IPS-NIHi7 (cell line): ENCODE measurements at regions not wholly inside any gene's neighbourhood (a gene's known extent, or its start where the extent isn't known, plus 50 kb on each side); places are given as distances from the start of the nearest gene placed in this dataset.
A peak's percentile ranks its signal among the peaks of the same experiment; 100 is the strongest.
"Not testable (repeated sequence)": the region's sequence is repeated elsewhere in the genome, so short reads cannot be mapped to it uniquely, and the experiment has no call there.

Experiments used
- DNase-seq: peaks from one replicate; pipeline ENCODE4 v3.0.0; 2012; ENCODE audit warnings: mixed read lengths; ENCODE audit errors: extremely low spot score

GRCh38 chr4:100906973-100907372 is 389.2 kb upstream of the EMCN start:
- no peak for DNase-seq

DNA sequence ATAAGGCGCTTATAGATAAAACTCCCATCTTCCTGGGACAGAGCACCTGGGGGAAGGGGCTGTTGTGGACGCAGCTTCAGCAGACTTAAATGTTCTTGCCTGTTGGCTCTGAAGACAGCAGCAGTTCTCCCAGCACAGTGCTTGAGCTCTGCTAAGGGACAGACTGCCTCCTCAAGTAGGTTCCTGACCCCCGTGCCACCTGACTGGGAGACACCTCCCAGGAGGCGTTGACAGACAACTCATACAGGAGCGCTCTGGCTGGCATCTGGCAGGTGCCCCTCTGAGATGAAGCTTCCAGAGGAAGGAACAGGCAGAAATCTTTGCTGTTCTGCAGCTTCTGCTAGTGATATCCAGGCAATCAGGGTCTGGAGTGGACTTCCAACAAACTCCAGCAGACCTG is 383.1 kb upstream of the EMCN start:
- not testable (repeated sequence) for DNase-seq

GRCh38 chr4:100900134-100900533 is 382.3 kb upstream of the EMCN start:
- DNase-seq, result no peak

DNA sequence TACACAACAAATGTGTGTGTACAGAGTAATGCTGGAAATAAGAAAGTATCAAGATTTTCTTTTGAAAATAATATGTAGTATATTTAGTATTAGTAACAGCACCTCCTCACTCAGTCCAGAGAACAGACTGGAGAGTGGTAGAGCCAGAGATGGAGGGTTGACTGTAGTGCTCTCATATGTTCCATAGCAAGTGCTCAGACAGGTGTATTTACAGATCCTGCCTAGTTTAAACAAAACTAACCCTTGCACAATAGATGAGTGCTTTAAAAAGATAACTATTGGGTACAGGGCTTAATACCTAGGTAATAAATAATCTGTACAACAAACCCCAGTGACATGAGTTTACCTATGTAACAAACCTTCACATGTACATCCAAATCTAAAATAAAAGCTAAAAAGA is 381.0 kb upstream of the EMCN start:
- no peak for DNase-seq

- DNase-seq, result no peak
These were observed 377.9 kb upstream of the EMCN start for GRCh38 chr4:100895556-100896197.

DNA sequence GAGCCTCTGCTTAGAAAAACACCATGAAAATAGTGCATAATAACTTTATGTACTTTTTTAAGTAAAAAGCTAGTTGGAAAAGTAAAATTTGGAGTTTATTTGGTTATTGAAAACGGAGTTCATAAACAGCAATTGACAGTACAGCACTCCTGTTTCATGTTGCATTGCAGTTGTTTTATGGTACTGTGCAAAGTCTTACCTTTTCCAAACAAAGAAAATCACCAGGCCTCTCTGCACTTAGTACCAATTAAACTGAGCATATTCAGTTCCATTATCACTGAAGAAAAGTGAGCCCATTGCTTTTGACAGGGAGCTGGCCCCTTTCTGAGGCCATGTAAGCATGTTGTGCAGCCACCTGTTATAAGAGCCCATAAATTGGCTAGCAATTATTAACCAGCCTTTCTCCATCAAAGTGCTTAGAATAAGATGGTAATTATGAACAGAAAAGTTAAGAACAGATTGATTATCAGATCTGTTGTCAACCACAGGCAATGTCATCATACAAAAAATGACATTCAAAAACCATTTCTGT is 376.6 kb upstream of the EMCN start:
- DNase-seq, result no peak

DNA sequence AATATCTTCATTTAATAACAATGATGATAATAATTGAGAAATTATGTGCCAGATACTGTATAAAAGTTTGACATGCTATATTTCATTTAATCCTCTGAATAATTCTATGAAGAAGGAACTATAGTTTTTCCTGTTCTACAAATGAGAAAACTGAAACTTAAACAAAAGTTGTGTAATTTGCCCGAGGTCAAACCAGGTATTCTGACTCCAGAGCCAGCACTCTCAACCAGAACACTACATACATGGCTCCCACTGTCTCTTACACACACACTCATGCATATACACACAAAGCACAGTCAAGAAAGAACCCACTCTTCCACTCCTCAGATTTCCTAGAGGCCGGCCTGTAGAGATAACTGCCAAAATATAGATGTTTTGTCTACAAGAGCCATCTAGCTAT is 374.0 kb upstream of the EMCN start:
- no peak for DNase-seq

- DNase-seq, result no peak
These were observed 372.1 kb upstream of the EMCN start for GRCh38 chr4:100889898-100890297.

DNA sequence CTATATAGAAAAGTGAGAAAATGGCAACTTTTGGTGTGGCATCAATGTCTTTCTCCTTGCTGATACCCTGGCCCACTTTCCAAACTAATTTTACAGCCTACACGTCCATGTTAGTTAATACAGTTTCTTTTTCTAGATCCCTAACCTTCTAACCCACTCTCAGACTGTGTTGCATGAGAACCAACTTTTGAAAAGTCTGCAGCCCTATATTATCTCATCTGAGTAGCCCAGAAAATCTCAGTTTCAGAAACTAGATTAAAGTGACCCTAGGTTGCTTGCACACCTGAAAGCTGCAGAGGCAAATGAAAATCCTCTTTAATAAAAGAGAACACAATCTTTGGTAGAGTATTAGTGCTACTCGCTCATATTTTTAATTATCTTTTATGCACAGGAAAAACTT is 371.6 kb upstream of the EMCN start:
- DNase-seq, result no peak

- DNase-seq, result no peak
These were observed 364.8 kb upstream of the EMCN start for GRCh38 chr4:100882661-100883060.

- DNase-seq, result no peak
These were observed 363.5 kb upstream of the EMCN start for GRCh38 chr4:100881283-100881682.

DNA sequence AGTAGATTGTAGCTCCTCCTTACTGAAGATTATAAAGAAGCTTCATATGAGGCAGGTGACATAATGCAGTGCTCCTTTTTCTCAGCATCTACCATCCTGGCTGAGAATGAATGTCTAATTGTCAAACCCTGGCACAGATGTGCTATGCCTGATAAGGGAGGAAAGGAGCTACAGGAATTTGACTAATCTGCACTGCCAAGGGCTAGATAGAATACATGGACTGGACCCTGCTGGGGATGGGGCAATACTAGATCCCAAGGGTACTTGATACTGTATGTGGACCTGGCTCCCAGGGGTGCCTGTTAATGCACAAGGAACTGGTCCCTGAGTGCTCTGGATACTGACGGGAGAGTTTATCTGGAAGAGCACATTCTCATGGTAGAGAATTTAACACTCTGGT is 362.2 kb upstream of the EMCN start:
- DNase-seq, result peak; percentile 22

DNA sequence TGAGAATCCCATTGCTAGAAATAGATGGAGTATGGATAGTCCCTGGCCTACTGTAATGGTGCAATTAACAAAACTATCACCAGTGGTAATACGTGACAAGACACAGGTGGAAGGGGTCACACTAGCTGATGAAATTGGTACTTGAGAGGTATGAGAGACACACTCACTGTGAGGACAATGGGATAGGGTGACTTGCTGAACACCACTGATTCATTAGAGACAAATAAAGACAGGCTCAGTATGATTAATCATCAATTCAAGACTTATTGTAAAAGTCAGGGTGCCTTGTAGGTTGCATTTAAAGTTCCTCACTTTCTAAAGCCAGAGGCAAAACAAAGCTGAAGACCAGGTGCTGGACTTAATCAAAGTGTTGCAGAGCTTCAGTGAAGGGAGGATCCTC is 361.6 kb upstream of the EMCN start:
- DNase-seq, result no peak

DNA sequence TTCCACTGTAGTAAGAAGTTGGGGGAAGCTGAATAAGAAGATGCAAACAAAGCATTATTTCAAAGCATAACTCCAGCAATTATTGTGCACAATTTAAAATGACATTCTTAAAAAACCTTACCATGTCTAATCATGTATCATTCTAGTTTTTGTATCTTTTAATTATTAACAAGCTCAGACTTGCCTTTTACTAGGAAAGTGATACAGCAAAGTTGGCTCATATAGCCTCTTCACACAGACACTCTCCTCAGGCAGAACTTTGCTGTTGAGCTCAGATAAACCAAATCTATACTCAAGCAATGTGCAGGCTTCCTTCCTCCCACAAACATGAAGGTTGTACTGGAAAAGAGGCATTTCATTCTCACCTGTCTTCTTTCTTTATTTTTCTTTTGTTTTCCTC is 358.7 kb upstream of the EMCN start:
- no peak for DNase-seq

DNA sequence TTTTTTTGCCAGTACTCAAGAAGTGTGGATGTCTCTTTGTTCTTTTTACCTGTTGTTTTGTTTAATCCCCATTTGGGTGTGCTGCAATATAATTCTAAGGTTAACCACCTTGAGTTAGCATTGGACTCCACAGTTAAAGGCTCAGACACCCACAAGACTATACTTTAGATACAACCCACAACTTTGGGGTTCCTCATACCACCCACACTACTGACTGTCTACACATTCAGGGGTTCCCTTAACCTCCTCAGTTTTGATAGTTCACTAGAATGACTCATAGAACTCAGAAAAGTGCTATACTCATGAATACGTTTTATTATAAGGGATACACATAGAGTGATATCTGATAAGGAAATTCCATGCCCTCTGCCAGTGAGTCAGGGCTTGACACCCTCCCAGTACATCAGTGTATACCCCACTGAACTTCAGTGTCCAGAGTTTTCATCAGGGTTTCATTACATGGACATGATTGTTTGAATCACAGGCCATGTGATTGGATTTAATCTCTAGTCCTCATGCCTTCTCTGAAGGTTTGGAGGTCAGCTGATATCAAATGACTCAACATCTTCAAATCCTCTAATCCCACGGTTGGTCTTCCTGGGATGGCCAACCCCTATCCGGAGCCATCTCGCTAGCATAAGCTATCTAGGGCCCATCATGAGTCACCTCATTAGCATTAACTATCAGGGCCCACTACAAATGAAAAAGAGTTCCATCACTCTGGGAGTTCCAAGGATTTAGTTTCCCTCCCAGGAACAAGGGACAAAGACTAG is 357.7 kb upstream of the EMCN start:
- peak; percentile 12 for DNase-seq

DNA sequence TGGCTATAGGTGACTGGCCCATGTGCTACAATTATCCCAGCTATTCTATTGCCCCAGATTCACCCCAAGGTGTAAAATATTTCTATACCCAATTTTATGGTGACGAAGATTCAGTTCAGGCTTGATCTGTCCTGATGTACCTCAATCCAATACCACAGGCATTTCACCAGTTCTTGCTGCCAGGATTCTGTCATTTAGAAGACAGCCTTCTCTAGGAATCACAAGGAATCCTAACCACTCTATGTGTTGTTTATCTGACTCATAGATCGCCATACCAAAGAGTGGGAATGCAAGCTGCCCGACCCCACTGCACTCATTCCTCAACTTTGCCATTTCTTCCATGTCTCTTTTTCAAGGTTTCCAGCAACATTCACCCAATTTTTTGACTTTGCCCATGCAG is 355.0 kb upstream of the EMCN start:
- DNase-seq, result no peak

DNA sequence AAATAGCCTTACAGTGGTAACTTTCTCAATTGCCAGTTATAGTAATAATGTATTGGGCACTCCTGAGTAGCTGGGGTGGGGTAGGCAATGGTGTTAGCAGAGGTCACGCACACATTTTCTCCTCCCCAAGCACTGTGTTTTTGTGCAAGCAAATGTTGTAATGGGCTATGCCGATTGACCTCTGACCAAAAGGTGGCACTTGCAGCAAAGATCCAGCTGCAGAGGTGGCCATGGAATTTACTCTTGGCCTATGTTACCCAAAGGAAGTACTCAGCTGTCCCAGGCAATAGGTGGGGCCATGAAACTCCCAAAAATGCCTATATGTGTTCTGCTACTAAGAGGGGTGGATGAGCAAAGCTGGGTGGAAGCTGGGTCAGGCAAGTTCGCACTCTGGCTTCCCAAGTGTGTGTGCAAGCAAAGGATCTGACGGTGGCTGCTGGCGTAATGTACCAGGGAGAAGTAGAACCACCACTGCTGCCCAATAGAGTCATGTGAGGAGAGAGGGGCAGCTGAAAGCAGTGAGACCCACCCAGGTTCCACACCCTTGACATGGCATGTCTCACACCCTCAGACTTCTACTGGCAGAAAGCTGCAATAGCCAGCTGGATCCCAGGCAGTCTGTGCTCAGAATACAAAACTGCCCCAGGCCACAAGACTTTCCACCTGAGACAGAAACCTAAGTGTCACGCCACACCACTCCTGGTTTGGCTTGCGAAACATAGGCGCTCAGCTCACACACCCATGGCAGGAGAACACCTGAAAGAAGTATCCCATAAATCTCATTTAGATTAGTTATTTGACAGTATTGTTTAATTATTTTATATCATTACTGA is 353.3 kb upstream of the EMCN start:
- no peak for DNase-seq

- DNase-seq, result no peak
These were observed 351.5 kb upstream of the EMCN start for GRCh38 chr4:100869276-100869675.

GRCh38 chr4:100868281-100868680 is 350.5 kb upstream of the EMCN start:
- DNase-seq, result not testable (repeated sequence)

DNA sequence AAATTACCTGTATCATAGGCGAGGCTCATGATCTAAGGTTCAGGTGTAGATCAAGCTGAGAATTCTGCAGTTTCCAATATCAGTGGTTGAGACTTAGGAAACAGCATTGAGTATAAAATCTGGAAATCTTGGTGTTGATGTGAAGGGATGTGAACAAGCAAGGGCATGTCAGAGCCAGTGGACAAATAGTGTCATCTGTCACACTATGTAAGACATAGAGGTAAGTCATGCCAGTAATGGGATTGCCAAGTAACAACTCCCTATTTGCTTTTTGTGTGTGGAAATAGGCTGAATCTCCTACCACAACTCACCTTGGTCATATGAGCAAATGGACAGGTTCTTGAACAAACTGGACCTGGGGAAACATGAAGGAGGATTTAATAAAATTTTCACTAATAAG is 334.5 kb upstream of the EMCN start:
- DNase-seq, result no peak

DNA sequence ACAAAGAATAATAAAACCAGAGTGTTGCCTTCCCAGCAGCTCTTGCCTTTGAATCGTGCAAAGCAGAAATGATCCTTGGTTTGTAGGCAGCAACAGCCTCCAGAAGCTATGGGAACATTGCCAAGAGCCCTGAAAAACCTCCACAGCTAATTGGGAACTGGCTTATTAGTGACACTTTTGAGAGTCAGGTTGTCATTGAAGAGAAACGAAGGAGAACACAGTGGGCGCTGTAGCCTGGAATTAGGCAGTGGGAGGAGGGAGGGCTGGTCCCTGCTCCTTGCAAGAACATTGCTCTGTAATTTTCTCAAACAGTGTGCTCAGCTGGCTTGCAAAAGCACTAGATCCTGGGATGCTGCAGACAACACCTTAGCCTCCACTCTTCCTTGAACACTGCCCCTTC is 331.5 kb upstream of the EMCN start:
- no peak for DNase-seq

DNA sequence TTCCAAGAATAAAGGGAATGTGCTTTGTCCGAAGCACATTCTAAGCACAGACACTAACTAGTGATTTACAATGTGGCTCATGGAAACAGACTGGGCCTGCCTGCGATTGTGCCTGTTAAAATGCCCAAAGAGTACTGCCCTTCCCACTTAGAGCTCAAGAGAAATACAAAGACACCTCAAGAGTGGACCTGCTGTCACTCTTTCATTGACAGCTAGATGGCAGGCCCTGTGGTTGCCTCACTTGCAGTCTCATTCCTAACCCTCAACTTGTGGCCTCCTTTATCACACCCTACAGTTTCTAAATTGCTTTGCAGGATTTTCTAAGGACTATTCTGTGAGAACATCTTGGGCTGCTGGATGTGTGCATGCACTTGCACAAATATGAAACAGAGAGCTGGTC is 331.0 kb upstream of the EMCN start:
- DNase-seq, result peak; percentile 51

- no peak for DNase-seq
These were observed 326.1 kb upstream of the EMCN start for GRCh38 chr4:100843910-100844309.
